ENCODE measurements at regions not wholly inside any gene's neighbourhood (a gene's known extent, or its start where the extent isn't known, plus 50 kb on each side); places are given as distances from the start of the nearest gene placed in this dataset.

- no peak for DNase-seq (ENCODE audit: low read depth)
- TF ChIP-seq, protein P1, sequence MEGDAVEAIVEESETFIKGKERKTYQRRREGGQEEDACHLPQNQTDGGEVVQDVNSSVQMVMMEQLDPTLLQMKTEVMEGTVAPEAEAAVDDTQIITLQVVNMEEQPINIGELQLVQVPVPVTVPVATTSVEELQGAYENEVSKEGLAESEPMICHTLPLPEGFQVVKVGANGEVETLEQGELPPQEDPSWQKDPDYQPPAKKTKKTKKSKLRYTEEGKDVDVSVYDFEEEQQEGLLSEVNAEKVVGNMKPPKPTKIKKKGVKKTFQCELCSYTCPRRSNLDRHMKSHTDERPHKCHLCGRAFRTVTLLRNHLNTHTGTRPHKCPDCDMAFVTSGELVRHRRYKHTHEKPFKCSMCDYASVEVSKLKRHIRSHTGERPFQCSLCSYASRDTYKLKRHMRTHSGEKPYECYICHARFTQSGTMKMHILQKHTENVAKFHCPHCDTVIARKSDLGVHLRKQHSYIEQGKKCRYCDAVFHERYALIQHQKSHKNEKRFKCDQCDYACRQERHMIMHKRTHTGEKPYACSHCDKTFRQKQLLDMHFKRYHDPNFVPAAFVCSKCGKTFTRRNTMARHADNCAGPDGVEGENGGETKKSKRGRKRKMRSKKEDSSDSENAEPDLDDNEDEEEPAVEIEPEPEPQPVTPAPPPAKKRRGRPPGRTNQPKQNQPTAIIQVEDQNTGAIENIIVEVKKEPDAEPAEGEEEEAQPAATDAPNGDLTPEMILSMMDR (conservative IDR thresholded peaks at IDR 0.05; ENCODE audit: low read depth, low read length), result no peak
- H3K4me3 ChIP-seq (ENCODE audit: low read depth, low read length), result no peak overlapping the region
Measured at GRCh38 chr18:75659535-75660023, 232.1 kb upstream of the SMIM21 start.

GRCh38 chr18:75658330-75658729 is 230.8 kb upstream of the SMIM21 start:
- no peak for DNase-seq (ENCODE audit: low read depth)
- TF ChIP-seq, protein P1 (conservative IDR thresholded peaks at IDR 0.05; ENCODE audit: low read depth, low read length), result no peak

GRCh38 chr18:75656563-75657247 is 229.2 kb upstream of the SMIM21 start:
- TF ChIP-seq, protein P1 (conservative IDR thresholded peaks at IDR 0.05; ENCODE audit: low read depth, low read length), result no peak
- H3K4me3 ChIP-seq (ENCODE audit: low read depth, low read length), result no peak overlapping the region

More at GRCh38 chr18:75658330-75658729, 230.8 kb upstream of the SMIM21 start:
- no peak overlapping the region for H3K4me3 ChIP-seq (ENCODE audit: low read depth, low read length)

DNA sequence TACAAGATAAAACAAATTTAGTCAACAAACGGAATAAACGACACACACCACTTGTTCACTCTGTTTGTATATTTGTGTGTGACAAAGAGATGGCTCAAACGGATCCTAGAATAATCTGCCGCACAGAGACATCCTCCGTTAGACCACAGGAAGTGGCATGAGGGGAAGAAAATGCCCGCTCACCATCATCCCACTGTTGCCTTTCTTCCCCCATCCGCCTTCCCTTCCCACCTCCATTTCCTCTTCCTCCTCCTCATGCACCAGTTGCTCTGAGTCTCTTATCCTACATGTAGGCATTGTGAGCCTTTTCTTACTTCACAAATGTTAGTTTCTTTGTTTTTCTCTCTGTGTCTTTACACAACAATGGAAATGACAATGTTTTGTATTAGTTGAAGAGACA is 228.5 kb upstream of the SMIM21 start:
- no peak overlapping the region for H3K4me3 ChIP-seq (ENCODE audit: low read depth, low read length)
- TF ChIP-seq, protein P1 (conservative IDR thresholded peaks at IDR 0.05; ENCODE audit: low read depth, low read length), result no peak
- no peak for DNase-seq (ENCODE audit: low read depth)

More at GRCh38 chr18:75656563-75657247, 229.2 kb upstream of the SMIM21 start:
- no peak for DNase-seq (ENCODE audit: low read depth)

- DNase-seq (ENCODE audit: low read depth), result no peak
- TF ChIP-seq, protein P1 (conservative IDR thresholded peaks at IDR 0.05; ENCODE audit: low read depth, low read length), result no peak
- H3K4me3 ChIP-seq (ENCODE audit: low read depth, low read length), result no peak overlapping the region
Measured at GRCh38 chr18:75654851-75655751, 227.6 kb upstream of the SMIM21 start.

- TF ChIP-seq, protein P1 (conservative IDR thresholded peaks at IDR 0.05; ENCODE audit: low read depth, low read length), result no peak
Measured at GRCh38 chr18:75654386-75654785, 226.9 kb upstream of the SMIM21 start.

More at GRCh38 chr18:75654386-75654785, 226.9 kb upstream of the SMIM21 start:
- H3K4me3 ChIP-seq (ENCODE audit: low read depth, low read length), result no peak overlapping the region
- no peak for DNase-seq (ENCODE audit: low read depth)
